K562 (cell line): ENCODE measurements at regions not wholly inside any gene's neighbourhood (a gene's known extent, or its start where the extent isn't known, plus 50 kb on each side); places are given as distances from the start of the nearest gene placed in this dataset.

Experiments used
- ATAC-seq: fragments of 200-7000 bp; cut with Tn5 transposase; 3 replicates; pipeline ENCODE4 v1.9.1; 2020; ENCODE audit warnings: moderate library complexity
- BruUV-seq: library from RNA; stranded (reverse); fragments of 400-500 nt; replicated peaks from 2 replicates; lab custom pipeline; 2021; lab: Mats Ljungman, UMichigan
- CTCF ChIA-PET: fragments of 300-600 bp; formaldehyde crosslinking; extraction: SDS; loops from one replicate; lab custom pipeline; 2021; ENCODE audit warnings: low intra/inter-chr PET ratio; lab: Yijun Ruan, JAX
- POLR2A ChIA-PET: fragments of 300-600, 350-650 bp; sonication (Branson Sonifier 250); formaldehyde crosslinking; extraction: SDS; loops from one replicate; lab custom pipeline; 2021; ENCODE audit warnings: antibody characterized with exemption, inconsistent platforms; lab: Yijun Ruan, JAX
- DNase-seq, 4 experiments: peaks; one replicate each; pipeline versions ENCODE4 v3.0.0 to v3.0.0-alpha.2; 2011 to 2018; ENCODE audit warnings: low spot score in 3 of 4, mixed read lengths in 3 of 4; ENCODE audit errors: extremely low read depth in 1 of 4
- FAIRE-seq: peaks from 2 replicates; lab custom pipeline; 2011; peaks lifted over from hg19 to GRCh38; lab: Jason Lieb, UNC
- H2AFZ ChIP-seq: 2 replicates; pipeline ENCODE4 v1.6.0; 2011; ENCODE audit warnings: low read depth, low read length, control low read depth, inconsistent platforms
- H3K27ac ChIP-seq: fragments of 200-600 bp; 3 replicates; pipeline ENCODE4 v1.8.0; 2011; ENCODE audit warnings: low read depth, mild to moderate bottlenecking, control low read depth, inconsistent platforms, low read length, moderate library complexity, mixed read lengths; ENCODE audit errors: extremely low read depth
- H3K27me3 ChIP-seq, 2 experiments: fragments of 300-600 bp in 1 of 2; 2 replicates in 1 of 2; 3 replicates in 1 of 2; pipeline versions ENCODE4 v1.6.0 to v1.8.0; 2011; ENCODE audit warnings: inconsistent platforms in 2 of 2, low read length in 2 of 2, mild to moderate bottlenecking in 1 of 2, mixed read lengths in 1 of 2, moderate library complexity in 1 of 2; ENCODE audit not compliant: control insufficient read depth in 2 of 2, insufficient read depth in 2 of 2
- H3K36me3 ChIP-seq: fragments of 300-600 bp; 3 replicates; pipeline ENCODE4 v1.8.0; 2011; ENCODE audit warnings: mild to moderate bottlenecking, low read length, inconsistent platforms; ENCODE audit not compliant: control insufficient read depth, insufficient read depth
- H3K4me1 ChIP-seq, 2 experiments: fragments of 200-600 bp in 1 of 2; replicated peaks in 1 of 2; 2 replicates in 1 of 2; 3 replicates in 1 of 2; pipeline versions ENCODE4 v1.5.1 to v1.8.0; 2011; ENCODE audit warnings: inconsistent platforms in 2 of 2, low read length in 2 of 2, mild to moderate bottlenecking in 1 of 2, mixed read lengths in 1 of 2, moderate library complexity in 1 of 2; ENCODE audit not compliant: control insufficient read depth in 2 of 2, insufficient read depth in 2 of 2
- H3K4me2 ChIP-seq: 2 replicates; pipeline ENCODE4 v1.6.1; 2011; ENCODE audit warnings: low read length, control low read depth, inconsistent platforms, mixed read lengths; ENCODE audit not compliant: insufficient read depth
- H3K4me3 ChIP-seq: fragments of 200-600 bp; sonication (generic), shearing (Covaris generic); 2 replicates; pipeline ENCODE4 v1.5.1; 2016; ENCODE audit warnings: control low read depth, inconsistent platforms
- H3K79me2 ChIP-seq: fragments of 200-600 bp; 3 replicates; pipeline ENCODE4 v1.8.0; 2011; ENCODE audit warnings: low read length, inconsistent platforms; ENCODE audit not compliant: control insufficient read depth, insufficient read depth
- H3K9ac ChIP-seq, 2 experiments: 2 replicates each; pipeline versions ENCODE4 v1.6.0 to v1.6.1; 2011; ENCODE audit warnings: low read depth in 2 of 2, low read length in 2 of 2, control low read depth in 1 of 2, inconsistent platforms in 1 of 2, mild to moderate bottlenecking in 1 of 2, mixed read lengths in 1 of 2; ENCODE audit not compliant: insufficient read depth in 1 of 2
- H3K9me1 ChIP-seq: one replicate; pipeline ENCODE4 v1.6.0; 2011; ENCODE audit warnings: inconsistent platforms, mild to moderate bottlenecking, low read length, moderate library complexity; ENCODE audit not compliant: control insufficient read depth, insufficient read depth
- H3K9me3 ChIP-seq: replicated peaks from 2 replicates; pipeline ENCODE4 v1.5.1; 2011; ENCODE audit warnings: low read depth, low read length, inconsistent platforms; ENCODE audit not compliant: control insufficient read depth, insufficient read depth
- H4K20me1 ChIP-seq: replicated peaks from 2 replicates; pipeline ENCODE4 v1.6.1; 2011; ENCODE audit warnings: low read length, inconsistent platforms, mixed read lengths; ENCODE audit not compliant: control insufficient read depth, insufficient read depth
- CBFA2T3 ChIP-seq: fragments of 450-650 bp; IDR thresholded peaks from 2 replicates; pipeline ENCODE4 v1.6.1; 2017
- CCNT2 ChIP-seq: IDR thresholded peaks from 2 replicates; pipeline ENCODE4 v1.6.1; 2011; ENCODE audit warnings: borderline replicate concordance, low read depth, mild to moderate bottlenecking, moderate library complexity, mixed read lengths, low read length; ENCODE audit not compliant: insufficient read length; ENCODE audit errors: extremely low read depth
- CREBBP ChIP-seq: IDR thresholded peaks from one replicate; pipeline ENCODE4 v1.6.1; 2012; ENCODE audit warnings: low read depth, mild to moderate bottlenecking, control low read depth, inconsistent platforms, low read length
- DMBX1 ChIP-seq: fragments of 250-450 bp; sonication (Bioruptor Pico); IDR thresholded peaks from 2 replicates; pipeline ENCODE4 v1.8.0; 2022; ENCODE audit warnings: inconsistent platforms, mild to moderate bottlenecking, moderate library complexity, borderline replicate concordance
- ELF1 ChIP-seq: fragments of 200-800 bp; sonication (Bioruptor generic); IDR thresholded peaks from 2 replicates; pipeline ENCODE4 v1.6.1; 2016; ENCODE audit warnings: missing genetic modification characterization, missing compliant biosample characterization
- GABPB1 ChIP-seq: sonication (generic); formaldehyde crosslinking; IDR thresholded peaks from 2 replicates; pipeline ENCODE4 v1.8.0; 2022; ENCODE audit warnings: mild to moderate bottlenecking, missing genetic modification reagents
- PBX2 ChIP-seq, 2 experiments: IDR thresholded peaks in 1 of 2; conservative IDR thresholded peaks in 1 of 2; 2 replicates each; pipeline ENCODE4 v1.6.1; 2016; ENCODE audit warnings: low read depth in 2 of 2, mild to moderate bottlenecking in 1 of 2, missing compliant biosample characterization in 1 of 2, missing genetic modification characterization in 1 of 2, moderate library complexity in 1 of 2
- PKNOX1 ChIP-seq: fragments of 450-650 bp; IDR thresholded peaks from 2 replicates; pipeline ENCODE4 v1.6.1; 2016
- SIRT6 ChIP-seq: IDR thresholded peaks from one replicate; pipeline ENCODE4 v1.6.1; 2012; ENCODE audit warnings: low read depth, mild to moderate bottlenecking, control low read depth, inconsistent platforms, low read length, moderate library complexity
- SLC30A9 ChIP-seq: fragments of 250-450 bp; sonication (Bioruptor Pico); IDR thresholded peaks from 2 replicates; pipeline ENCODE4 v1.8.0; 2022; ENCODE audit warnings: mild to moderate bottlenecking, moderate library complexity
- SP2 ChIP-seq: IDR thresholded peaks from 2 replicates; pipeline ENCODE4 v1.6.1; 2011; ENCODE audit warnings: mild to moderate bottlenecking, low read depth, low read length, moderate library complexity; ENCODE audit not compliant: poor library complexity, severe bottlenecking; ENCODE audit errors: extremely low read depth
- UBTF ChIP-seq, 2 experiments: IDR thresholded peaks; 2 replicates each; pipeline ENCODE4 v1.6.1; 2012; ENCODE audit warnings: improper control_type of control experiment in 2 of 2, low read depth in 2 of 2, low read length in 2 of 2, borderline replicate concordance in 1 of 2
- ZNF274 ChIP-seq: IDR thresholded peaks from 2 replicates; pipeline ENCODE4 v1.6.1; 2011; ENCODE audit warnings: low read depth, mild to moderate bottlenecking, low read length, moderate library complexity, borderline replicate concordance
- ZNF316 ChIP-seq: fragments of 450-650 bp; IDR thresholded peaks from 2 replicates; pipeline ENCODE4 v1.6.1; 2016
- WGBS: fragments of 100-300 bp; shearing (Covaris generic); methylation state at CpG from one replicate; pipeline ENCODE4 v1.1.6; 2016; ENCODE audit warnings: low coverage, mixed read lengths; ENCODE audit not compliant: insufficient coverage; ENCODE audit errors: missing lambda C conversion rate; 5-methylcytosine and 5-hydroxymethylcytosine counted together
- in situ Hi-C: fragments of 300-500 bp; cut with MboI; formaldehyde crosslinking; loops from 4 replicates; pipeline ENCODE4 v1.15.0; 2018; ENCODE audit warnings: inconsistent platforms, mixed read lengths
- intact Hi-C: fragments of 100-400 bp; cut with micrococcal nuclease; formaldehyde crosslinking; loops from 2 replicates; pipeline ENCODE4 v1.14.2; 2022

- TF ChIP-seq SLC30A9 (CRISPR knock-in tag): no peak
- peak; percentile 51 for TF ChIP-seq CBFA2T3
- TF ChIP-seq ZNF316: no peak
- no peak for TF ChIP-seq PBX2 (CRISPR knock-in tag; IDR thresholded peaks at IDR 0.05; ENCODE audit: low read depth)
- no peak for TF ChIP-seq PBX2 (tag; conservative IDR thresholded peaks at IDR 0.05; ENCODE audit: low read depth)
Observed at GRCh38 chr6:22015944-22016343, 280.9 kb downstream of the PRL start (continued).

- no peaks in the 10 kb centered on the region for H4K20me1 ChIP-seq
- WGBS: 20% methylated on average over 1 of the region's 1 CpG
- no peaks in the 10 kb centered on the region for H3K79me2 ChIP-seq
- FAIRE-seq: no peak
- H3K9me1 ChIP-seq: no peaks in the 10 kb centered on the region
- H3K4me3 ChIP-seq: no peak overlapping the region
- no peak overlapping the region for H3K4me2 ChIP-seq
- intact Hi-C loops: no loop called here
- H3K9me3 ChIP-seq: peaks cover 4% of the 10 kb centered on the region
- H3K27me3 ChIP-seq: no peaks in the 10 kb centered on the region
- in situ Hi-C loops: no loop called here
- no TSS peak for BruUV-seq
- no peak overlapping the region for H3K27ac ChIP-seq
- DNase-seq: no peak
- no peak overlapping the region for H3K9ac ChIP-seq
- peaks cover 0 to 3% of the 10 kb centered on the region in 2 experiments; a peak in 2 of 5 replicates for H3K4me1 ChIP-seq
- ChIA-PET CTCF (no interaction called here), POLR2A (interaction anchor here (1.2 to 1.6 kb wide), 2 partner anchors 9 to 10 kb away, joined by 3 to 4 read pairs; no protein-coding TSS in a partner anchor)
- H3K36me3 ChIP-seq: no peaks in the 10 kb centered on the region
- ATAC-seq: no peak
- peak overlapping the region; percentile 5; the same call in 1 of the 2 replicates for H2AFZ ChIP-seq
- no peak for TF ChIP-seq SIRT6
- TF ChIP-seq GABPB1 (CRISPR knock-in tag): no peak
- no peak for TF ChIP-seq PKNOX1
- TF ChIP-seq SP2: no peak
- no peak for TF ChIP-seq CCNT2
- TF ChIP-seq ZNF274: no peak
- no peak for TF ChIP-seq CREBBP
- no peak for TF ChIP-seq DMBX1
- TF ChIP-seq UBTF (IDR thresholded peaks at IDR 0.05; ENCODE audit: borderline replicate concordance in 1 of 2, low read depth in 2 of 2, low read length in 2 of 2): no peak
- no peak for TF ChIP-seq ELF1 (tag)
Observed at GRCh38 chr6:22017272-22017671, 279.6 kb downstream of the PRL start.
